Keratinocyte (primary cell): ENCODE measurements at regions not wholly inside any gene's neighbourhood (a gene's known extent, or its start where the extent isn't known, plus 50 kb on each side); places are given as distances from the start of the nearest gene placed in this dataset.

Experiments used
- DNase-seq: peaks from one replicate; pipeline ENCODE4 v3.0.0-alpha.2; 2011; ENCODE audit warnings: low read depth, missing footprints, low spot score
- FAIRE-seq: peaks from 2 replicates; lab custom pipeline; 2011; peaks lifted over from hg19 to GRCh38; lab: Jason Lieb, UNC
- H2AFZ ChIP-seq: 2 replicates; pipeline ENCODE4 v1.6.0; 2012; ENCODE audit warnings: low read length, control low read depth, inconsistent platforms; ENCODE audit not compliant: control insufficient read depth
- H3K27ac ChIP-seq: 2 replicates; pipeline ENCODE4 v1.5.1; 2011; ENCODE audit warnings: low read length; ENCODE audit not compliant: control insufficient read depth, insufficient read depth
- H3K27me3 ChIP-seq: 3 replicates; pipeline ENCODE4 v1.6.0; 2011; ENCODE audit warnings: low read length; ENCODE audit not compliant: control insufficient read depth, insufficient read depth; ENCODE audit errors: extremely low read depth
- H3K36me3 ChIP-seq, 2 experiments: 2 replicates in 1 of 2; 3 replicates in 1 of 2; pipeline ENCODE4 v1.5.1; 2011; ENCODE audit warnings: low read length in 2 of 2, mild to moderate bottlenecking in 1 of 2; ENCODE audit not compliant: control insufficient read depth in 2 of 2, insufficient read depth in 2 of 2; ENCODE audit errors: extremely low read depth in 1 of 2
- H3K4me1 ChIP-seq: 3 replicates; pipeline ENCODE4 v1.5.1; 2011; ENCODE audit warnings: low read length; ENCODE audit not compliant: control insufficient read depth, insufficient read depth; ENCODE audit errors: extremely low read depth
- H3K4me2 ChIP-seq: 3 replicates; pipeline ENCODE4 v1.6.0; 2011; ENCODE audit warnings: low read depth, low read length; ENCODE audit not compliant: control insufficient read depth, insufficient read depth; ENCODE audit errors: extremely low read depth
- H3K4me3 ChIP-seq, 3 experiments: fragments of 200-600 bp in 1 of 3; sonication (generic) in 1 of 3; 2 replicates in 2 of 3; 3 replicates in 1 of 3; pipeline ENCODE4 v1.5.1; 2011 to 2016; ENCODE audit warnings: low read length in 3 of 3, mild to moderate bottlenecking in 3 of 3, control low read depth in 2 of 3, inconsistent platforms in 1 of 3, low read depth in 1 of 3, mixed read lengths in 1 of 3, mixed run types in 1 of 3, moderate library complexity in 1 of 3; ENCODE audit not compliant: control insufficient read depth in 2 of 3, insufficient read depth in 2 of 3; ENCODE audit errors: extremely low read depth in 1 of 3
- H3K79me2 ChIP-seq: 2 replicates; pipeline ENCODE4 v1.6.0; 2012; ENCODE audit warnings: low read length; ENCODE audit not compliant: control insufficient read depth, insufficient read depth
- H3K9ac ChIP-seq: 3 replicates; pipeline ENCODE4 v1.6.0; 2011; ENCODE audit warnings: low read length; ENCODE audit not compliant: control insufficient read depth, insufficient read depth; ENCODE audit errors: extremely low read depth
- H3K9me1 ChIP-seq: 3 replicates; pipeline ENCODE4 v1.6.0; 2011; ENCODE audit warnings: low read length; ENCODE audit not compliant: control insufficient read depth, insufficient read depth; ENCODE audit errors: extremely low read depth
- H3K9me3 ChIP-seq: 2 replicates; pipeline ENCODE4 v1.5.1; 2012; ENCODE audit warnings: low read depth, low read length; ENCODE audit not compliant: control insufficient read depth
- H4K20me1 ChIP-seq: 3 replicates; pipeline ENCODE4 v1.6.0; 2011; ENCODE audit warnings: low read length; ENCODE audit not compliant: control insufficient read depth, insufficient read depth; ENCODE audit errors: extremely low read depth
- EZH2 ChIP-seq: IDR thresholded peaks from one replicate; pipeline ENCODE4 v1.6.1; 2012; ENCODE audit warnings: inconsistent platforms, mild to moderate bottlenecking, low read length, moderate library complexity
- dilution Hi-C: fragments of 300-500 bp; cut with MboI; formaldehyde crosslinking; loops from one replicate; pipeline ENCODE4 v1.7.0; 2020; ENCODE audit warnings: low sequenced_read_pairs; ENCODE audit not compliant: extremely low pct_ligation_motif_present
- TF ChIP-seq, protein P1 (sequence below), 3 experiments: IDR thresholded peaks in 1 of 3; conservative IDR thresholded peaks in 1 of 3; optimal IDR thresholded peaks in 1 of 3; 2 replicates in 2 of 3; 3 replicates in 1 of 3; pipeline versions ENCODE3 to v1.5.1; 2011; ENCODE audit warnings: low read length in 3 of 3, mild to moderate bottlenecking in 3 of 3, moderate library complexity in 2 of 3, control low read depth in 1 of 3, inconsistent platforms in 1 of 3; ENCODE audit not compliant: insufficient read depth in 2 of 3; ENCODE audit errors: extremely low read depth in 1 of 3

DNA sequence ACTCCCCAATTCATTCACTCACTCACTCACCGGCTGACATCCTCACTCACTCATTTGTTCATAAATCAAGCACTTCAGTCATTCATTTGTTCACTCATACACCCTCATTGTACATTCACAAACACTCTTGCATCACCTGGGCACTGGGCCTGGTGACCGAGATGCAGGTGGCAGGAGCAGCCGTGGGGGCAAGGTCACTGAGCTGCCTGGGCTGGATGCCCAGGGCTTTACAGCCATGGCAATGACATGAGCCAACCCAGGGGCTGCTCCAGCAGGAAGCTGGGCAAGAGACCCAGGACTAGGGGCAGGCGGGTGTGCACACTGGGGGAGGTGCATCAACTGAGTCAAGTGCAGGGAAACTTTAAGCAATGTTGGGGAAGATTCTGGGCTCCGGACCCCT is 113.6 kb upstream of the IGSF21 start:
- H3K27me3 ChIP-seq, result no peaks in the 10 kb centered on the region
- no peaks in the 10 kb centered on the region for H3K79me2 ChIP-seq
- TF ChIP-seq EZH2, result no peak
- TF ChIP-seq, protein P1, sequence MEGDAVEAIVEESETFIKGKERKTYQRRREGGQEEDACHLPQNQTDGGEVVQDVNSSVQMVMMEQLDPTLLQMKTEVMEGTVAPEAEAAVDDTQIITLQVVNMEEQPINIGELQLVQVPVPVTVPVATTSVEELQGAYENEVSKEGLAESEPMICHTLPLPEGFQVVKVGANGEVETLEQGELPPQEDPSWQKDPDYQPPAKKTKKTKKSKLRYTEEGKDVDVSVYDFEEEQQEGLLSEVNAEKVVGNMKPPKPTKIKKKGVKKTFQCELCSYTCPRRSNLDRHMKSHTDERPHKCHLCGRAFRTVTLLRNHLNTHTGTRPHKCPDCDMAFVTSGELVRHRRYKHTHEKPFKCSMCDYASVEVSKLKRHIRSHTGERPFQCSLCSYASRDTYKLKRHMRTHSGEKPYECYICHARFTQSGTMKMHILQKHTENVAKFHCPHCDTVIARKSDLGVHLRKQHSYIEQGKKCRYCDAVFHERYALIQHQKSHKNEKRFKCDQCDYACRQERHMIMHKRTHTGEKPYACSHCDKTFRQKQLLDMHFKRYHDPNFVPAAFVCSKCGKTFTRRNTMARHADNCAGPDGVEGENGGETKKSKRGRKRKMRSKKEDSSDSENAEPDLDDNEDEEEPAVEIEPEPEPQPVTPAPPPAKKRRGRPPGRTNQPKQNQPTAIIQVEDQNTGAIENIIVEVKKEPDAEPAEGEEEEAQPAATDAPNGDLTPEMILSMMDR (optimal IDR thresholded peaks at IDR 0.05 in 1 of 3, IDR thresholded peaks at IDR 0.05 in 1 of 3, conservative IDR thresholded peaks at IDR 0.05 in 1 of 3; ENCODE audit: extremely low read depth in 1 of 3, insufficient read depth in 2 of 3, low read length in 3 of 3), result no peak
- no peak overlapping the region for H3K4me3 ChIP-seq
- dilution Hi-C loops, result no loop called here
- H3K27ac ChIP-seq, result no peak overlapping the region
- H4K20me1 ChIP-seq, result no peaks in the 10 kb centered on the region
- no peaks in the 10 kb centered on the region for H3K36me3 ChIP-seq
- H2AFZ ChIP-seq, result no peak overlapping the region
- no peaks in the 10 kb centered on the region for H3K4me1 ChIP-seq
- H3K9me1 ChIP-seq, result no peaks in the 10 kb centered on the region
- H3K4me2 ChIP-seq, result no peak overlapping the region
- no peaks in the 10 kb centered on the region for H3K9me3 ChIP-seq
- no peak overlapping the region for H3K9ac ChIP-seq
- FAIRE-seq (no peak), DNase-seq (no peak)

DNA sequence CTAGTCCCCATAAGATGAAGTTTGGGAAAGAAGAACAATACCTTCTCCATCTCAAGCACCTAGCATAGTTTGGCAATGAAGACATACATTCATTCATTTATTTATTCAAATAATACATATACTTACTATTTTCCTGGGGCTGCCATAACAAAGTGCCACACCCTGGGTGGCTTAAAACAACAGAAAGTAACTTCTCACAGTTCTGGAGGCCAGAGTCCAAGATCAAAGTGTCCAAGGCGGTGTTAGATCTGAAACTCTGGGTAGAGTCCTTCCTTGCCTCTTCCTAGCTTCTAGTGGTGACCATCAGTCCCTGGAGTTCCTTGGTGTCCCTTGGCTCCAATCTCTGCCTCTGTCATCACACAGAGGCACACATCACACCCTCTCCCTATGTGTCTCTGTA is 112.1 kb upstream of the IGSF21 start:
- Histone ChIP-seq H3K79me2 (no peaks in the 10 kb centered on the region), H3K4me3 (no peak overlapping the region), H3K9me3 (no peaks in the 10 kb centered on the region), H3K4me2 (no peak overlapping the region), H3K9me1 (no peaks in the 10 kb centered on the region), H4K20me1 (no peaks in the 10 kb centered on the region), H3K9ac (no peak overlapping the region), H3K27ac (no peak overlapping the region), H2AFZ (no peak overlapping the region), H3K36me3 (no peaks in the 10 kb centered on the region), H3K4me1 (no peaks in the 10 kb centered on the region), H3K27me3 (no peaks in the 10 kb centered on the region)
- TF ChIP-seq, protein P1 (optimal IDR thresholded peaks at IDR 0.05 in 1 of 3, IDR thresholded peaks at IDR 0.05 in 1 of 3, conservative IDR thresholded peaks at IDR 0.05 in 1 of 3; ENCODE audit: extremely low read depth in 1 of 3, insufficient read depth in 2 of 3, low read length in 3 of 3), result no peak
- TF ChIP-seq EZH2, result no peak
- DNase-seq (no peak), FAIRE-seq (no peak)
- dilution Hi-C loops, result no loop called here
